ENCODE measurements at regions not wholly inside any gene's neighbourhood (a gene's known extent, or its start where the extent isn't known, plus 50 kb on each side); places are given as distances from the start of the nearest gene placed in this dataset.

DNA sequence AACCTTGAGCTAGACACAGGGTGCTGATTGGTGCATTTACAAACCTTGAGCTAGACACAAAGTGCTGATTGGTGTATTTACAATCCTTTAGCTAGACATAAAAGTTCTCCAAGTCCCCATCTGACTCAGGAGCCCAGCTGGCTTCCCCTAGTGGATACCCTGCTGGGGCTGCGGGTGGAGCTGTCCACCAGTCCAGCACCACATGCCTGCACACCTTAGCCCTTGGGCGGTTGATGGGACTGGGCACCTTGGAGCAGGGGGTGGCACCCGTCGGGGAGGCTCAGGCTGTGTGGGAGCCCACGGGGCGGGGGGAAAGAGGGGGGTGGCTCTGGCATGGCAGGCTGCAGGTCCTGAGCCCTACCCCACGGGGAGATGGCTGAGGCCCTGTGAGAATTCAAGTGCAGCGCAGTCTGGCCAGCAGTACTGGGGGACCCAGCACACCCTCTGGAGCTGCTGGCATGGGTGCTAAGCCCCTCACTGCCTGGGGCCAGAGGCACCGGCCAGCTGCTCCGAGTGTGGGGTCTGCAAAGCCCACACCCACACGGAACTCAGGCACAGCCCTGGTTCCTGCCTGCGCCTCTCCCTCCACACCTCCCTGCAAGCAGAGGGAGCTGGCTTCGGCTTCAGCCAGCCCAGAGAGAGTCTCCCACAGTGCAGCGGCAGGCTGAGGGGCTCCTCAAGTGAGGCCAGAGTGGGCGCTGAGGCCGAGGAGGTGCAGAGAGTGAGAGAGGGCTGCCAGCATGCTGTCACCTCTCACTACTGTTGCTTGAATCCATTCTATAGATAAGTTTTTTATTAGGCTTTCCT, 369.8 kb upstream of the SMIM30 start:
- WGBS, 2 donors, result 91 to 94% methylated on average over 10 to 14 of the region's 16 CpGs
- intact Hi-C loops (cut with DNase I), result no loop called here
- H3K4me3 ChIP-seq (replicated peaks in 1 of 3), result no peak overlapping the region
- H3K4me1 ChIP-seq, result no peaks in the 10 kb centered on the region
- no peaks in the 10 kb centered on the region for H3K9me3 ChIP-seq
- H3K36me3 ChIP-seq, result no peaks in the 10 kb centered on the region
- no peaks in the 10 kb centered on the region for H3K27me3 ChIP-seq
- no peak for DNase-seq
- no peak overlapping the region for H3K27ac ChIP-seq
- no peak for TF ChIP-seq POLR2A (IDR thresholded peaks at IDR 0.05)
- TF ChIP-seq, protein P1, sequence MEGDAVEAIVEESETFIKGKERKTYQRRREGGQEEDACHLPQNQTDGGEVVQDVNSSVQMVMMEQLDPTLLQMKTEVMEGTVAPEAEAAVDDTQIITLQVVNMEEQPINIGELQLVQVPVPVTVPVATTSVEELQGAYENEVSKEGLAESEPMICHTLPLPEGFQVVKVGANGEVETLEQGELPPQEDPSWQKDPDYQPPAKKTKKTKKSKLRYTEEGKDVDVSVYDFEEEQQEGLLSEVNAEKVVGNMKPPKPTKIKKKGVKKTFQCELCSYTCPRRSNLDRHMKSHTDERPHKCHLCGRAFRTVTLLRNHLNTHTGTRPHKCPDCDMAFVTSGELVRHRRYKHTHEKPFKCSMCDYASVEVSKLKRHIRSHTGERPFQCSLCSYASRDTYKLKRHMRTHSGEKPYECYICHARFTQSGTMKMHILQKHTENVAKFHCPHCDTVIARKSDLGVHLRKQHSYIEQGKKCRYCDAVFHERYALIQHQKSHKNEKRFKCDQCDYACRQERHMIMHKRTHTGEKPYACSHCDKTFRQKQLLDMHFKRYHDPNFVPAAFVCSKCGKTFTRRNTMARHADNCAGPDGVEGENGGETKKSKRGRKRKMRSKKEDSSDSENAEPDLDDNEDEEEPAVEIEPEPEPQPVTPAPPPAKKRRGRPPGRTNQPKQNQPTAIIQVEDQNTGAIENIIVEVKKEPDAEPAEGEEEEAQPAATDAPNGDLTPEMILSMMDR (IDR thresholded peaks at IDR 0.05), result no peak

DNA sequence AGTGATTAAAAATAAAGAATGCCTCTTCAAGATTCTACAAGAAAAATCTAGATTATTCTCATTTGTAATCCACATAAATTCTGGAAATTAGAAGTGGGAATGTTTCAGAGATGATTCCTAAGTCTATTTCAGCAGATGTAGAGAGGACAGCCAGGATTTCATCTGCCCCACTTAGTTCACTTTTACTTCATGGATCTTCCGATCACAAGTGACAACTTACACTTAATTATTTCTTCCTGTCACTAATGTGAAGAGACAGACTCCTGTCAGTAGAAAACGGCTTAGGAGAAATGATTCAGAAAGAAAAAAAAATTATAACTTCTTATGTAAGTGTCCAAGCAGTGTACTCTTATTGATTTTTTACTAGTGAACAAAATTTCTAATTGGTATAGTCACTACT, 368.2 kb upstream of the SMIM30 start:
- no peak for DNase-seq
- no peaks in the 10 kb centered on the region for H3K9me3 ChIP-seq
- WGBS, 2 donors, result 89 to 92% methylated on average over 2 of the region's 2 CpGs
- intact Hi-C loops (cut with DNase I), result no loop called here
- H3K4me1 ChIP-seq, result no peaks in the 10 kb centered on the region
- TF ChIP-seq, protein P1 (IDR thresholded peaks at IDR 0.05), result no peak
- no peak for TF ChIP-seq POLR2A (IDR thresholded peaks at IDR 0.05)
- H3K36me3 ChIP-seq, result no peaks in the 10 kb centered on the region
- H3K27ac ChIP-seq, result no peak overlapping the region
- H3K4me3 ChIP-seq (replicated peaks in 1 of 3), result no peak overlapping the region
- no peaks in the 10 kb centered on the region for H3K27me3 ChIP-seq

DNA sequence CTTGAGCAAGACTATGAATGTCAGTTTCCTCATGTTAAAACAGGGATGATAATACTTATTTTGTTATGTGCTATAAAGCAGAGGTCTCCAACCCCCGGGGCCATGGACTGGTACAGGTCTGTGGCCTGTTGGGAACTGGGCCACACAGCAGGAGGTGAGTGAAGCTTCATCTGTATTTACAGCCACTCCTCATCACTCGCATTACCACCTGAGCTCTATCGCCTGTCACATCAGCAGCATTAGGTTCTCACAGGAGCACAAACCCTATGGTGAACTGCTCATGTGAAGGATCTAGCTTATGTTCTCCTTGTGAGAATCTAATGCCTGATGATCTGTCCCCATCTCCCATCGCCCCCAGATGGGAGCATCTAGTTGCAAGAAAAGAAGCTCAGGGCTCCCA, 365.3 kb upstream of the SMIM30 start:
- WGBS, 2 donors, result 90 to 95% methylated on average over 4 of the region's 4 CpGs
- DNase-seq, result no peak
- no peaks in the 10 kb centered on the region for H3K9me3 ChIP-seq
- TF ChIP-seq POLR2A (IDR thresholded peaks at IDR 0.05), result no peak
- TF ChIP-seq, protein P1 (IDR thresholded peaks at IDR 0.05), result no peak
- intact Hi-C loops (cut with DNase I), result no loop called here
- no peak overlapping the region for H3K27ac ChIP-seq
- no peaks in the 10 kb centered on the region for H3K36me3 ChIP-seq
- no peak overlapping the region for H3K4me3 ChIP-seq (replicated peaks in 1 of 3)
- H3K27me3 ChIP-seq, result no peaks in the 10 kb centered on the region
- no peaks in the 10 kb centered on the region for H3K4me1 ChIP-seq

DNA sequence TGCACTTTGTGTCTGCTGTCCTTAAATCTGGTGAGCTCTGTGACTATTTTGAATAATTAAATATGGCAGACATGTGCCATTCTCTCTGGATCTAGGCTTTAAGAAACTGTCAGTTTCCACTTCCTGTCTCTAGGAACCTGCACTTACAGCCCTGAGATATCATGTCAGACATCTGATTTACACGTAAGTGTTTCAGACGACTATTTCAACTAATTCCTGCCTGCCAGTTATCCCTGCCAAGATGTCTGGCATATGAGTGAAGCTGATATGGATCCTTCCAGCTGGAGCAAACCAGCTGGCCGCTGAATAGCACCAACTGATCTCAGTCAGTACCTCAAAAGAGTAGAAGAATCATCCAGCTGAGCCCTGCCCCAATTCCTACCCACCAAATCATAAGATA, 362.2 kb upstream of the SMIM30 start:
- Histone ChIP-seq H3K4me1 (no peaks in the 10 kb centered on the region), H3K27me3 (no peaks in the 10 kb centered on the region), H3K36me3 (no peaks in the 10 kb centered on the region), H3K9me3 (no peaks in the 10 kb centered on the region), H3K27ac (no peak overlapping the region), H3K4me3 (replicated peaks in 1 of 3) (no peak overlapping the region)
- no peak for DNase-seq
- intact Hi-C loops (cut with DNase I), result no loop called here
- 83 to 88% methylated on average over 3 of the region's 3 CpGs for WGBS, 2 donors
- TF ChIP-seq POLR2A (IDR thresholded peaks at IDR 0.05), result no peak
- TF ChIP-seq, protein P1 (IDR thresholded peaks at IDR 0.05), result no peak

DNA sequence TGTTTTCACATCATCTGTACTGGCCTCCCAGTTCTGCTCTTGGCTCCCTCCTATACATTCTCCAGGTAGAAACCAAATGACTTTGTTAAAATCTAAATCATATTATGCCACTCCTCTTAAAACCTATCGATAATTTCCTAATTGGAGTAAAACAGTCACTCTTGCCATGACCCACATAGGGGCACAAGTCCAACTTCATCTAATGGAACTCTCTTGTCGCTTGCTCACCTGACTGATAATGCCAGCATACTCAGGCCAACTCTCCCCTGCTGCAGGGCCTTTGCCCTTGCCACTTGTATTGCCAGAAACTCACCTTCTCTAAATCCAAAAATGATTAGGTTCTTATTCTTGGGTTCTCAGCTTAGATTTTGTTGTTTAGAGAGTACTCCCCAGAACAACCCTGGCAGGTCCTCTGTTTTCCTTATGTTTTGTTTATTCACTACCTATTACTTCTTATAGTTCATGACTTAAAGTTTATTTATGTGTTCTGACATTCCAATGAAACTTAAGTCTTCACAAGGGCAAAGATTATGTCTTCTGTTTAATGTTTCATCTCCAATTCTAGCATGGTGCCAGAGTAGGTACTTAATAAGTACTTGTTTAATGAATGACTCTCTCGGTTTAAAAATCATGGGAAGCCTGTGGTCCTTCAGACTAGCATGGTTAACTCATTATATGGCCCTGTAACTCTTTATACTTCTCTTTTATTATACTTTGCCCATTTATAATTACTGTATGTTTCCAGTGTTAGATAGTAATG, 345.9 kb upstream of the SMIM30 start:
- H3K36me3 ChIP-seq, result no peaks in the 10 kb centered on the region
- no peak overlapping the region for H3K4me3 ChIP-seq (replicated peaks in 1 of 3)
- no peak for DNase-seq
- 81 to 84% methylated on average over 3 of the region's 3 CpGs for WGBS, 2 donors
- intact Hi-C loops (cut with DNase I), result no loop called here
- no peaks in the 10 kb centered on the region for H3K4me1 ChIP-seq
- no peaks in the 10 kb centered on the region for H3K27me3 ChIP-seq
- no peak for TF ChIP-seq POLR2A (IDR thresholded peaks at IDR 0.05)
- TF ChIP-seq, protein P1 (IDR thresholded peaks at IDR 0.05), result no peak
- no peak overlapping the region for H3K27ac ChIP-seq
- no peaks in the 10 kb centered on the region for H3K9me3 ChIP-seq

Measured in thyroid gland (tissue), 4 donors.